Amniotic stem cell (primary cell): ENCODE measurements at regions not wholly inside any gene's neighbourhood (a gene's known extent, or its start where the extent isn't known, plus 50 kb on each side); places are given as distances from the start of the nearest gene placed in this dataset.

ENCODE experiments used
- DNase-seq: peaks from one replicate; lab custom pipeline; 2025; lab: John Stamatoyannopoulos, UW

- no peak for DNase-seq
Observed at GRCh38 chr21:43317959-43318358, 109.0 kb downstream of the SIK1 start.

GRCh38 chr21:43317254-43317748, 109.6 kb downstream of the SIK1 start:
- DNase-seq, result no peak

GRCh38 chr21:43316156-43316845, 110.6 kb downstream of the SIK1 start:
- no peak for DNase-seq

DNA sequence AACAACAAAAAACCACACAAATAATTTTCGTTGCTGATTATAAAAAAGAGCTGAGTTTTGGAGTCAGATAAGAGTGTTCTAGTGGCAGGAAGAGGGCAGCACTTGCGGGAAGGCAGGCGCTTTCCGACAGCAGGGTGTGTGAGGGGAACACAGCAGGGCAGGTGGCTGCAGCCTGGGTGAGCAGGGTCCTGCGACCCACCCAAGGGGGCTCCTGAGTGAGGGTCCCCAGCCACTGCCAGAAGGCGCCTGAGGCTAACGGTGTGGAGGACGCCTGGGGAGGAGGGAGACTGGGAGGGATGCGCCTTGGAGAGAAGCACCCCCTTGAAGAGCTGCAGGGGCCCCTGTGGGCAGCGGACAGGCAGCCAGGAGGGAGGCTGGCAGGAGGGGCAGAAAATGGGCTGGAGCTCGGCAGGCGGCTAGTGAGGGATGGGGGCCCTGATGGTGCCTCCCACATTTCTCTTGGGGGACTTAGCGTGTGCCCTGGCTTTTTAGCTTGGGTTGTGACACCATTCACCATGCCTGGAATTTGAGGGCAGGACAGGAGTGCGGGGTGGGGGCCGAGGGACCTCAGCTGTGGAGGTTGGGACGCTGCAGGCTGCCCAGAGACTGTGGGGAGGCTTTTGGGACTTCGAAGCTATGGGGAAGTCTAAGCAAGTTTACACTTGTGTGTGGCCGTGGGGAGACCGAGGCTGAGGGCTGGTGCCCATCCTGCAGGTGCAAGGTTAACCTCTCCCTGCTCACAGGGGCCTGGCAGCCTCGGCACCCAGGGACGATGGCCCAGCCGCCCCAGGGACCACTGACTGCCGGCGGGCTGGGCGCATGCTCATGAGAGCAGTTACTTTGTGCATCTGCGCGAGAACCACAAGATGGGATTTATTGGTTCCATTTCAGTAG, 111.4 kb downstream of the SIK1 start:
- no peak for DNase-seq

GRCh38 chr21:43313939-43314405, 113.0 kb downstream of the SIK1 start:
- DNase-seq, result no peak

DNA sequence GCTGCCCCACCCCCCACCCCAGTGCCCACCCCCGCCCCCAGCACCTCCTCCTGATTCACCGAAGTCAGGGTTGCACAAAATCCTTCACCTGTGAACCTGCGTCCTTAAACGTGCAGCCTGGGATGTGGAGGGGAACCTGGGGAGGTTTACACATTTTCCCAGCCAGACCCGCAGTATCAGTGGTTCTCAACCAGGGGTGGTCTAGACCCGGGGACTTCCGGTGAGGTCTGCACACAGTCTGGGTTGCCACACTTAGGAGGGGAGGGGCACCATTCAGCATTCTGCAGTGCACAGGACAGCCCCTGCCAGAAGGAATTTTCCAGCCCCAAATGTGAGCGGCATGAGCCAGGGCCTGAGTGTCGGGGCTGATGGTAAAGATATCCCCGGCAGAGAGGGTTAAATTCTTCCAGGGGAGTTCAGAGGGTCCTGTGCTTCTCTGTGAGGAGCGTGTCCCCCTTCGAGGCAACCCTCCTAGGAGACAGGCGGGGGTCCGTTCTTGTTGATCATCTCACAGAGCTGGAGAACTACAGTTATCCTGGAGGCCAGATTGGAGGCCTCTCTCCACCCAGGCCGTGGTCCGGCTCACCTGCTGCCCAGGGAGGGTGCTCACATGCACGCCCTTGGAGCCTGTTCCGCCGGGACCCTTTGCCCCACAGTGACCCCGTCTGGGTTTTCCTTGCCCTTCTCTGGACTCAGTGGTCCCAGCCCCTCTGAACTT, 113.6 kb downstream of the SIK1 start:
- no peak for DNase-seq

DNA sequence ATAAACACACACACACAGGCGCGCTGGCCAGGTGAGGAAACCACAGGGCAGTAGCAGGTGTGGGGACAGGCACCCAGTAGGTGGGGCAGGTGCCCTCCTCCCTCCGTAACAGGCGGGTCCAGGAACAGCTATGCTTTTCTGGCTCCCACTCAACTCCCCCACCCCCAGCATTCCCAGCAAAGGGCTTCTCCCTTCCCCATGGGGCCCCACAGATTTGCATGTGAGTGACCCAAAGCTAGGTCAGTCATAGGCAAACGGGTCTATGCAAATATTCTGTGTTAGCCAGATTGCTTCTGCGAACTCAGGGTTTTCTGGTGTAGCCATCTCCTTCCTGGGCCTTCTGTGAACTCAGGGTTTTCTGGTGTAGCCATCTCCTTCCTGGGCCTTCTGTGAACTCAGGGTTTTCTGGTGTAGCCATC, 114.2 kb downstream of the SIK1 start:
- DNase-seq, result no peak

DNA sequence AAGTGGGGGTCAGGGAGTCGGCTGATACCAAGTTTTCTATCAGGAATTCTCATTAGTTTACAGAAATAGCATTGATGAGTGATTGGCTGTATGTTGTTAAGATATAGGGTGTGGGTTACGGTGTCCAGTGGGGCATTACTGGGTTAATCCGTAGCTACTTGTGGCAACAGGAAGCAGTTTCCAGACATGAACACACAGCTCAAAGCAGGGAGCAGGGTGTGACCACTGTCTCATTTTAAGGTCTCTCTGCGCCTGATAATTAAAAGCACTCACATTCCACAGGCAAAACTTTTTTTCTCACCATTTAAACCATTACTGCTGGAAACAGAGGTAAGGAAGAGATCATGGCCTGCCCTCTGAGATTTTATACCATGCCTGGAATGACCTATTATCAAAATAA, 114.9 kb downstream of the SIK1 start:
- no peak for DNase-seq

DNA sequence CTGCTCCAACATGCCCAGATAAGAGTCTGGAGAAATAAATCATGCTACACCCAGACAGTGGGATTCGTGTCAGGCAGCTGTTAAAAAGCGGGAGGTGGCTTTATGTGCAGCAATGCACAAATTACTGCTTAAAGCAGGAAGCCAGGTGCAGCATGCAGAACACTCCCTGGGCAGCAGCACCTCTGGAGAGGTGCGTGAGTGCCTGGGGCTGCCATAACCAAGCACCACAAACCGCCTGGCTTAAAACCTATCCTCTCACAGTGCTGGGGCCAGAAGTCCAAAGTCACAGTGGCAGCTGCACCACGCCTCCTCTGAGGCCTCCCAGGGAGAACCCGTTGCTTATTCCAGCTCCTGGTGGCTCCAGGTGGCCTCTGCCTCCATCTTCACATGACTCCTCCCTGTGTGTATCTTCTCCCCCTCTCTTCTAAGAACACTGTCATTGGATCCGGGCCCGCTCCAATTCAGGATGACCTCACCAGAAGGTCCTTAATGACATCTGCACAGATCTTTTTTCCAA, 115.6 kb downstream of the SIK1 start:
- no peak for DNase-seq

DNA sequence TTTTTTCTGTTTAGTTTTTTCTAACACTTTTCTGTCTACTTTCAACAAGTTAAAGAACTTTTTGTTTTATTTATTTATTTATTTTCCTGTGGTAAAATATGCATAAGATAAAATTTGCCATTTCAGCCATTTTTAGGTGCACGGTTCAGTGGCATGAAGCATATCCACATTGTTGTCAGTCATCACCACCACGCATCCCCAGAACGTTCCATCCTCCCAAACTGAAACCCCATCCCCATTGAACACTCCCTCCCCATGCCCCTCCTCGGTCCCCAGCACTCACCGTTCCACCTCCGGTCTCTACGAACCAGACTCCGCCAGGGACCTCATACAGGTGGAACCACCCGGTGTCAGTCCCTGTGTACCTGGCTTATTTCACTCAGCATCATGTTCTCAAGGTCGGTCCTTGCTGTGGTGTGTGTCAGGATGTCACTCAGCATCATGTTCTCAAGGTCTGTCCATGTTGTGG, 118.1 kb downstream of the SIK1 start:
- no peak for DNase-seq

- DNase-seq, result no peak
Observed at GRCh38 chr21:43308101-43308814, 118.7 kb downstream of the SIK1 start.

DNA sequence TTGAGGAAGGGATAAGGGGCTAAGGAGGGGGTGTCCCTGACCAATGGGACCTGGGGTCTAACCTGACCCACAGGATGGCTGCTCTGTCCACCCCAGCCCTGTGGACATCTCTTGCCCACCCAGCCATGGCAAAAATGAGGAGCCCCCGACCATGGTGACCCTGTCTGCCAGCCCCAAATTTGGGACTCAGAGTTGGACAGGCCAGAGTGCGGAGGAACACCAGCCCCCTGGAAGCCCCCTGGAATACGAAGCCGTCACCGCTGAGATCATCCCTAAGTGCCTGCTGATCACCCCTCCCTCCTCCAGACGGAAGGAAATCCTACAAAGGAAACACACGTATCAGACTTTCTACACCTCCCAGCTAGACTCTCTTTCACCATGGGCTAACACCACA, 119.3 kb downstream of the SIK1 start:
- DNase-seq, result no peak

GRCh38 chr21:43306911-43307676, 119.8 kb downstream of the SIK1 start:
- no peak for DNase-seq

DNA sequence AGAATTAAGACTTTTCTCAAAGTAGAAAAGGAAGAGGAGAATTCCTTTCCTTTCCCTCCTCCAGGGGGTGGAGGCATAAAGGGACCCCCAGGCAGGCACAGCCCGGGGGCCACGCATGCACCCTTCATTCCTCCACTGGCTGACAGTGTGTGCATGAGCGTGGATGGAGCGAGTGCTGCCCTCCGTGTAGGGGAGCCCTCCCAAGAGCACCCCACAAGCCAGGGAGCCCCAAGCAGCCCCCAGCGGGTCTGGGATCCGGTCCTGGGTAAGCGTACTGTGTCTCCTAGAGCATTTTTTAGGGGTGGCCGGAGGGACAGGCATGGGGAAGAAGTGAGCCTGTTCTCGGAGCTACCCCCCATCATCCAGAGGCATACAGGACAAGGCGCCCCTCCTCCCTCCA, 120.5 kb downstream of the SIK1 start:
- DNase-seq, result no peak

DNA sequence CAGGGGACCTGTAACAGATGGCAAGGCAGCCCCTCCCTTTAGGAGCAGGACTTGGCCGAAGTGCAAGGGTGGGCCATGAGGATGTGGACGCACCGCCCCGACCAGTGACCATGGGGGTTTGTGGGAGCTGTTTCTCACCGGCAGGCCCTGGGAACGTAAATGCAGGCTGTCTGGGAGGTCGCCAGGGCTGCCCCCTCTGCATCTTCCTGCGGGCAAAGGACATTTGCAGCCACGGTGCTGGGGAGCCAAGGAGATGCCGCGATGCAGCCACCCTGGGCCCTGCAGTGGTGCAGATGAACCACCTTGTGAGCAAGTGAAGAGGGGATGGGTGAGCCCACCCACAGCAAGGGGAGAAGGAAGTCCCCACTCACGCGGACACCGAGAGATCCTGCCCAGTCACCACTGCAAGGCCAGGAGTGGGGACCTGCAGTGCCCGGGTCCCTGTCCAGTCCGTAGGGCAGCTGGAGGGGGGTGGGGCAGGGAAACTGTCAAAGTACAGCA, 121.1 kb downstream of the SIK1 start:
- DNase-seq, result no peak

DNA sequence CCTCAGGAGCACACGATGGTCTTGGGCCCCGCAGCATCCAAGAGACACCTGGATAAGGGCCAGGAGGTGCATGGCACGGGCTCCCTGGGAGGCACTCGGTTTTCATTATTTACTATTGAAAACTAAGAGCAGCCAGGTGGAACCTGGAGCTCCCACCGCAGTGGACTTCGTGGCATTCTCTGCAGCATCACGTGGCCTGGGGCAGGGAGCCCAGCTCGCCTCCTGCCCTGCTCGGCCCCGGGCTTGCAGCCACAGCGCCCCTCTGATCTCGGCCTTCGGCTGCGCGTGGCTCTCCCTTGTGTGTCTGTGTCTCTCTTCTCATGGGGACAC, 121.6 kb downstream of the SIK1 start:
- DNase-seq, result no peak

- DNase-seq, result no peak
Observed at GRCh38 chr21:43304621-43305335, 122.2 kb downstream of the SIK1 start.

DNA sequence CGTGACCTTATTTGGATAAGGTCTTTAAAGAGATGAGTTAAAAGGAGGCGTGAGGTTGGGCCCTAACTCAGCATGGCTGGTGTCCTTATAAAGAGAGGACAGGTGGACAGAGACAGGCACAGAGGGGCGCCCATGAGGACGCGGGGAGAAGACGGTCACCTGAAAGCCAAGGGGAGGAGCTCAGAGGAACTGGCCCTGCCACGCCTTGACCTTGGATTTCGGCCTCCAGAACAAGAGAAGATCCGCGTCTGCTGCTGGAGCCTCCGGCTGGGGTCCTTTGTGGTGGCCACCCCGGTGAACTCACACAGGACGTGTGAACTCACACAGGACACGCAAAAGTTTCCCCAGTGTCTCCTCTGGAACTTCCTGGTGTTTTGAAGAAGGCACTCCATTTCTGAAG, 122.7 kb downstream of the SIK1 start:
- DNase-seq, result no peak

DNA sequence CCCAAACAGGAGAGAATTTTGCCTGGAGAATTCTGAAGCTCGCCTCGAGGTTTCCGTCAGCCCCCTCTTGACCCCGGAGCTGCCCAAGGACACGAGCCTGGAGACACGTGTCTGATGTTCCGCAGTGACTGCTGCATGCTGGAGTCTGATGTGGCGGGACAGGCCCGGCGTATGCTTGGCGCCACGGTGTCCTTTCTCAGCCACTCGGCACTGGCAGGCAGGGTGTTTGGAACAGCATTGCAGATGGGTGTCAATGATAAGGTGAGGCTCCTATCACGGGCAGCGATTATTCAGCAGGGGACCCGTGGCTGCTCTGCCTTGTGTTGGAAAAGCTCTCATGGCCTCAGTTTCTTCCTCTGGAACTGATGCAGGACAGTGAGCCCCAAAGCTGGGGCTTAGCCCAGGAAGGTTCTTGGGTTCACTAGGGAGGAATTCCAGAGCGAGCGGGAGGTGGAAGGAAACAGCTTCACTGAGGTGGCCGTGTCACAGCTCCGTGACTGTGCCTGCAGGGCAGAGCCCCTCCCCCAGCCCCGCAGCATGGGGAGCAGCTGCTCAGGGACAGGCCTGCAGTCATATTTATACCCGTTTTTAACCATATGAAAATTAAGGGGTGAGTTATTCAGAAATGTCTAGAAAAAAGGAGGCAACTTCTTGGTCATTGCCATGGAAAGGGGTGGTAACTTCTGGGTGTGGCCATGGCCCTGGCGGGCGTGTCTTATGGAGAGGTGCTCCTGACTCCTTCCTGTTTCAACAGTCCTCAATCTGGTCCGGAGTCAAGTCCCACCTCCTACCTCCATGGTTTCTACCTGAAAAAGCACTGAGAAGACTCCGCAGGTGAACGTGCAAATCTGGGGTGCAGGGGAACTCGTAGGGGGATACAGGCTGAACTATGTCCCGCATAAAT, 123.4 kb downstream of the SIK1 start:
- DNase-seq, result no peak
